ENCODE measurements at regions not wholly inside any gene's neighbourhood (a gene's known extent, or its start where the extent isn't known, plus 50 kb on each side); places are given as distances from the start of the nearest gene placed in this dataset.

DNA sequence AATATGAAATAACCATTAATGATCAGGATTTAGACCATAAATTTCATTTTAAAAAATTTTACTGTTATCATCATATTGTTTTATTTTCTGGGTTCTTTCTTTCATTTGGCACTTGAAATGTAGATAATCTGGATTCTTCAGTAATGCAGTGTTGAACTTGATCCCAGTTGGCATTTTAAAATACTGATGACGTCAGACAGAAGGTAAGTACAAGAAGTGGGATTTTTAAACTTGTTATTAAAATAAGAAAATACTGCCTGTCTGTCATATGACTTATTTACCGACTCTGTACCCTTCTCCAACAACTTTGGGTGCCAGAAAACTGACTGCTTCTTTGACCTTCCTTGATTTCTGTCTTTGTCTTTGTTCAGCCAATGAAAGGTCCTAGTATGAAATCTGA, 415.1 kb upstream of the NEGR1 start:
- H3K4me3 ChIP-seq (ENCODE audit: low read length in 2 of 2), result no peak overlapping the region
- no peak for DNase-seq (ENCODE audit: low spot score)
- no peak overlapping the region for H2BK120ac ChIP-seq (ENCODE audit: low read depth, low read length)
- no peaks in the 10 kb centered on the region for H3K36me3 ChIP-seq (replicated peaks in 1 of 2; ENCODE audit: control insufficient read depth in 2 of 2, insufficient read depth in 2 of 2, low read length in 2 of 2)
- H2AK5ac ChIP-seq (ENCODE audit: low read depth, low read length), result no peak overlapping the region
- no peak overlapping the region for H2BK12ac ChIP-seq (ENCODE audit: low read length)
- no peak overlapping the region for H4K91ac ChIP-seq (ENCODE audit: low read depth, low read length, poor library complexity)
- WGBS, 2 donors (ENCODE audit: extremely low coverage in 2 of 2, insufficient read length in 2 of 2, insufficient replicate concordance in 1 of 2), result no CpG with 5 or more reads among the region's 2 CpGs
- no peak overlapping the region for H3K23ac ChIP-seq (ENCODE audit: low read depth, low read length, poor library complexity)
- H3K27me3 ChIP-seq (ENCODE audit: control insufficient read depth in 3 of 3, insufficient read depth in 3 of 3, low read depth in 1 of 3, low read length in 3 of 3), result no peaks in the 10 kb centered on the region
- no peak overlapping the region for H4K8ac ChIP-seq (ENCODE audit: low read depth, low read length)
- no peak overlapping the region for H3K9ac ChIP-seq (ENCODE audit: low read depth, low read length, poor library complexity)
- H3K4me2 ChIP-seq (ENCODE audit: insufficient read depth, low read length, poor library complexity, severe bottlenecking), result no peak overlapping the region
- no peak overlapping the region for H3K18ac ChIP-seq (ENCODE audit: low read length)
- H3K4me1 ChIP-seq (ENCODE audit: control insufficient read depth in 2 of 2, insufficient read depth in 1 of 2, low read depth in 1 of 2, low read length in 2 of 2), result no peaks in the 10 kb centered on the region
- no peak overlapping the region for H2BK5ac ChIP-seq (ENCODE audit: low read length)
- no peak overlapping the region for H3K4ac ChIP-seq (ENCODE audit: low read length)
- peaks cover 0 to 2% of the 10 kb centered on the region in 2 donors for H3K9me3 ChIP-seq (replicated peaks in 1 of 2; ENCODE audit: control insufficient read depth in 2 of 2, insufficient read depth in 1 of 2, low read depth in 1 of 2, low read length in 2 of 2)
- no peak overlapping the region for H2BK15ac ChIP-seq (ENCODE audit: low read length)
- no peak overlapping the region for H3K27ac ChIP-seq (replicated peaks; ENCODE audit: low read length)
- no peak overlapping the region for H3K14ac ChIP-seq (ENCODE audit: low read length)
- H3K79me1 ChIP-seq (ENCODE audit: low read depth, low read length), result no peaks in the 10 kb centered on the region
- H2AFZ ChIP-seq (ENCODE audit: low read length), result no peak overlapping the region

DNA sequence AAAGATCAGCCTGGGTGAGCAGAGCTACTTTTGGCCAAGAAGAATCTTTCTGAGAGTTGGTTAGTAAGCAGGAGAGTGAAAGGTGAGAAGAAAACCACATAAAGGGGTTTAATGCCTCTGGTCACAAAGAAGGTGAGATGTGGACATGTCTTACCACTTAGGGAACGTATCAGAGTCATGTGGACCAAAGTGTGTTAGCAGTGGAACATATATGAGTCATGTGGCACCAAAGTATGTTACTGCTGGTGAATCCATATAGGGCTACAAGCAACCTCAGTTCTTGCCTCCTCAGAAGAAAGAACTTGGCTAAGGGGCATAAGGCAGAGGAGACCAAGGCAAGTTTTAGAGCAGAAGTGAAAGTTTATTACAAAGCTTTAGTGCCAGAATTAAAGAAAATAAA, 411.6 kb upstream of the NEGR1 start:
- Histone ChIP-seq H2BK12ac (ENCODE audit: low read length) (no peak overlapping the region), H4K91ac (ENCODE audit: low read depth, low read length, poor library complexity) (no peak overlapping the region), H2BK15ac (ENCODE audit: low read length) (no peak overlapping the region), H3K9ac (ENCODE audit: low read depth, low read length, poor library complexity) (no peak overlapping the region), H2AFZ (ENCODE audit: low read length) (no peak overlapping the region), H3K9me3 (replicated peaks in 1 of 2; ENCODE audit: control insufficient read depth in 2 of 2, insufficient read depth in 1 of 2, low read depth in 1 of 2, low read length in 2 of 2) (peaks cover 2 to 11% of the 10 kb centered on the region in 2 donors), H3K4me2 (ENCODE audit: insufficient read depth, low read length, poor library complexity, severe bottlenecking) (no peak overlapping the region), H2BK120ac (ENCODE audit: low read depth, low read length) (no peak overlapping the region), H3K27ac (replicated peaks; ENCODE audit: low read length) (no peak overlapping the region), H3K79me1 (ENCODE audit: low read depth, low read length) (no peaks in the 10 kb centered on the region), H3K36me3 (replicated peaks in 1 of 2; ENCODE audit: control insufficient read depth in 2 of 2, insufficient read depth in 2 of 2, low read length in 2 of 2) (no peaks in the 10 kb centered on the region), H4K8ac (ENCODE audit: low read depth, low read length) (no peak overlapping the region), H3K4me1 (ENCODE audit: control insufficient read depth in 2 of 2, insufficient read depth in 1 of 2, low read depth in 1 of 2, low read length in 2 of 2) (no peaks in the 10 kb centered on the region), H3K18ac (ENCODE audit: low read length) (no peak overlapping the region), H2BK5ac (ENCODE audit: low read length) (no peak overlapping the region), H3K4ac (ENCODE audit: low read length) (no peak overlapping the region), H3K27me3 (ENCODE audit: control insufficient read depth in 3 of 3, insufficient read depth in 3 of 3, low read depth in 1 of 3, low read length in 3 of 3) (no peaks in the 10 kb centered on the region), H3K23ac (ENCODE audit: low read depth, low read length, poor library complexity) (no peak overlapping the region), H3K14ac (ENCODE audit: low read length) (no peak overlapping the region), H2AK5ac (ENCODE audit: low read depth, low read length) (no peak overlapping the region), H3K4me3 (ENCODE audit: low read length in 2 of 2) (no peak overlapping the region)
- WGBS, 2 donors (ENCODE audit: extremely low coverage in 2 of 2, insufficient read length in 2 of 2, insufficient replicate concordance in 1 of 2), result no CpG with 5 or more reads among the region's 1 CpG
- DNase-seq (ENCODE audit: low spot score), result no peak

GRCh38 chr1:72693376-72693775, 411.0 kb upstream of the NEGR1 start:
- Histone ChIP-seq H2AFZ (ENCODE audit: low read length) (no peak overlapping the region), H3K14ac (ENCODE audit: low read length) (no peak overlapping the region), H3K9ac (ENCODE audit: low read depth, low read length, poor library complexity) (no peak overlapping the region), H4K91ac (ENCODE audit: low read depth, low read length, poor library complexity) (no peak overlapping the region), H3K4me1 (ENCODE audit: control insufficient read depth in 2 of 2, insufficient read depth in 1 of 2, low read depth in 1 of 2, low read length in 2 of 2) (no peaks in the 10 kb centered on the region), H3K23ac (ENCODE audit: low read depth, low read length, poor library complexity) (no peak overlapping the region), H2BK12ac (ENCODE audit: low read length) (no peak overlapping the region), H3K18ac (ENCODE audit: low read length) (no peak overlapping the region), H3K27ac (replicated peaks; ENCODE audit: low read length) (no peak overlapping the region), H2BK120ac (ENCODE audit: low read depth, low read length) (no peak overlapping the region), H3K36me3 (replicated peaks in 1 of 2; ENCODE audit: control insufficient read depth in 2 of 2, insufficient read depth in 2 of 2, low read length in 2 of 2) (no peaks in the 10 kb centered on the region), H2BK5ac (ENCODE audit: low read length) (no peak overlapping the region), H4K8ac (ENCODE audit: low read depth, low read length) (no peak overlapping the region), H3K9me3 (replicated peaks in 1 of 2; ENCODE audit: control insufficient read depth in 2 of 2, insufficient read depth in 1 of 2, low read depth in 1 of 2, low read length in 2 of 2) (peaks cover 2 to 11% of the 10 kb centered on the region in 2 donors), H2AK5ac (ENCODE audit: low read depth, low read length) (no peak overlapping the region), H3K4ac (ENCODE audit: low read length) (no peak overlapping the region), H3K27me3 (ENCODE audit: control insufficient read depth in 3 of 3, insufficient read depth in 3 of 3, low read depth in 1 of 3, low read length in 3 of 3) (no peaks in the 10 kb centered on the region), H3K4me3 (ENCODE audit: low read length in 2 of 2) (no peak overlapping the region), H3K4me2 (ENCODE audit: insufficient read depth, low read length, poor library complexity, severe bottlenecking) (no peak overlapping the region), H3K79me1 (ENCODE audit: low read depth, low read length) (no peaks in the 10 kb centered on the region), H2BK15ac (ENCODE audit: low read length) (no peak overlapping the region)
- no CpG with 5 or more reads among the region's 2 CpGs for WGBS, 2 donors (ENCODE audit: extremely low coverage in 2 of 2, insufficient read length in 2 of 2, insufficient replicate concordance in 1 of 2)
- DNase-seq (ENCODE audit: low spot score), result no peak

GRCh38 chr1:72690871-72691270, 408.5 kb upstream of the NEGR1 start:
- H4K8ac ChIP-seq (ENCODE audit: low read depth, low read length), result no peak overlapping the region
- H3K4me1 ChIP-seq (ENCODE audit: control insufficient read depth in 2 of 2, insufficient read depth in 1 of 2, low read depth in 1 of 2, low read length in 2 of 2), result no peaks in the 10 kb centered on the region

More at GRCh38 chr1:72690871-72691270, 408.5 kb upstream of the NEGR1 start:
- no peak for DNase-seq (ENCODE audit: low spot score)
- Histone ChIP-seq H3K27me3 (ENCODE audit: control insufficient read depth in 3 of 3, insufficient read depth in 3 of 3, low read depth in 1 of 3, low read length in 3 of 3) (no peaks in the 10 kb centered on the region), H2AFZ (ENCODE audit: low read length) (no peak overlapping the region), H3K14ac (ENCODE audit: low read length) (no peak overlapping the region), H3K4me3 (ENCODE audit: low read length in 2 of 2) (no peak overlapping the region), H2BK120ac (ENCODE audit: low read depth, low read length) (no peak overlapping the region), H2BK15ac (ENCODE audit: low read length) (no peak overlapping the region), H2BK12ac (ENCODE audit: low read length) (no peak overlapping the region), H2AK5ac (ENCODE audit: low read depth, low read length) (no peak overlapping the region), H3K27ac (replicated peaks; ENCODE audit: low read length) (no peak overlapping the region), H3K36me3 (replicated peaks in 1 of 2; ENCODE audit: control insufficient read depth in 2 of 2, insufficient read depth in 2 of 2, low read length in 2 of 2) (no peaks in the 10 kb centered on the region), H3K9me3 (replicated peaks in 1 of 2; ENCODE audit: control insufficient read depth in 2 of 2, insufficient read depth in 1 of 2, low read depth in 1 of 2, low read length in 2 of 2) (peaks cover 4 to 21% of the 10 kb centered on the region in 2 donors), H3K9ac (ENCODE audit: low read depth, low read length, poor library complexity) (no peak overlapping the region), H3K4me2 (ENCODE audit: insufficient read depth, low read length, poor library complexity, severe bottlenecking) (no peak overlapping the region), H3K18ac (ENCODE audit: low read length) (no peak overlapping the region), H3K23ac (ENCODE audit: low read depth, low read length, poor library complexity) (no peak overlapping the region), H3K4ac (ENCODE audit: low read length) (no peak overlapping the region), H4K91ac (ENCODE audit: low read depth, low read length, poor library complexity) (no peak overlapping the region), H2BK5ac (ENCODE audit: low read length) (no peak overlapping the region), H3K79me1 (ENCODE audit: low read depth, low read length) (no peaks in the 10 kb centered on the region)
